GM19397 (cell line): ENCODE measurements at regions not wholly inside any gene's neighbourhood (a gene's known extent, or its start where the extent isn't known, plus 50 kb on each side); places are given as distances from the start of the nearest gene placed in this dataset.
"Not testable (repeated sequence)": the region's sequence is repeated elsewhere in the genome, so short reads cannot be mapped to it uniquely, and the experiment has no call there.

Experiments
- ATAC-seq: cut with Tn5 transposase; IDR thresholded peaks from one replicate; pipeline ENCODE4 v1.9.1; 2021; ENCODE audit warnings: mild to moderate bottlenecking, moderate library complexity; ENCODE audit not compliant: unreplicated experiment

DNA sequence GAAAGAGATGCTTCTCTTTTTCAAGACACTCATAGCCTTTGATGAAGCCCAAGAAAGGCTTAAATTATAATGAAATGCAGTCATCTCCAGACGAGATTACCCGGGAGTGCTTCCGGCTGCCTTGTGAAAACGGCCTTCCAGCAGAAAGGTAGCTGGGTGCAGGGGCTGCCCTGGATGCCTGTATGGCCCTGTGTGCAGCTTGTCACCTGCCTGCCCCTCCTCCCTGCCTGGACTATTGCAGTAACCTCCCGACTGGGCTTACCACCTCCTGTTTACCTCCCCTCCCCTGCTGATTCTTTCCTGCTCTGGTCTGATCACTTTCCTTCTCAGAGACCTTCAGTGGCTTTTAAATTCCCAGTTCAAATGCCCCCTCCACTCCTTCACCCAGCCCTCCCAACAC lies 126.4 kb upstream of the SYT13 start:
- ATAC-seq: no peak

DNA sequence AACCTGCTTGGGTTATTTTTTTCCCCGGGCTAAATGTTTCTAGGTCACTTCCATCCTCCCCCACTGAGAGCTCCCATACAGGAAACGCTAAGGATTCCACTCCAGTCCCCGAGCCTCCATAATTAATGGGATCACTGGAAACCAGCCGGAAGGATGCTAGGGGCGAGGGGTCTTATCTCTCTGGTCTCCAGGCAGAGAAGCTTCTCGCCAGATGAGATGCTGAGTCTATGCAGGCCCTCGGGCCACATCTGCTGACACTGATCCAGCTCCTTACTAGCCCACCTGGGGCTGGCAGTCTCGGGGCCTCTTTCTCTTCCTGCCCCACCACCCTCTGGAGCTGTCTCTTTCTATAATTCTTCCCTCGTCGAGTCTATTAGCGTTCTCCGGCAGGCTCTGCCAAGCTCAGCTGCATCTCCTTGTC lies 125.9 kb upstream of the SYT13 start:
- no peak for ATAC-seq

DNA sequence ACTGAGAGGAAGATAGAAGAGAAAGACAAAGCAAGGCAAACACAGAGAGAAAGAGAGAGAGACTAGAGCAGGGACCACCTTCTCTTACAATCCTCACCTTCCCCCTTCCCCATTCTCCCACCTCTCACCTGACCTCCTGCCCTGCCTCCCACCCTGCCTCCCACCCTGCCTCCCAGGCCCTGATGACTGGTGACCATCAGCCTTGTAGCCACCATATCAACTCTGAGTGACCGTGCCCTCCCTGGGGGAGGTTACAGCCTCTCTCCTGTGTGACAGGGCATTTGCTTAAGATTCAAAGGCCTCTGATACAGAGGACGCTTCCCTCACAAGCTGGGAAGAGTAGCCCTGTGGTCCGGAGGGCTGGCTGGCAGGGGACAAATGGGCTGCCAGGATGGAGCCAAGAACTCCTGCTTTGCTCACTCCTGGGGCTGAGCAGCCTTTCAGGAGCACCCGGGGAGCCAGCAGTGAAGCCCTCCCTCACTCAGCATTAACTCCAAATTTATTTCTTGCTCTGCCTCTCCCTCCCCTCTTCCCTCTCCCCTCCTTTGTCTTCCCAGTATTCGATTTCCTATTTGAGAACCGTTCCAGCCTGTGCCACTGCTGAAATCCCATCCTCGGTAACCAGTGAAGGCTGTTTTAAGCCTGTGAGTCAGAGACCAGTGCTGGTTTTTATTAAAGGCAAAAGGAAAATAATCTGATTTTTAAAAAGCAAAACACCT lies 125.2 kb upstream of the SYT13 start:
- no peak for ATAC-seq

DNA sequence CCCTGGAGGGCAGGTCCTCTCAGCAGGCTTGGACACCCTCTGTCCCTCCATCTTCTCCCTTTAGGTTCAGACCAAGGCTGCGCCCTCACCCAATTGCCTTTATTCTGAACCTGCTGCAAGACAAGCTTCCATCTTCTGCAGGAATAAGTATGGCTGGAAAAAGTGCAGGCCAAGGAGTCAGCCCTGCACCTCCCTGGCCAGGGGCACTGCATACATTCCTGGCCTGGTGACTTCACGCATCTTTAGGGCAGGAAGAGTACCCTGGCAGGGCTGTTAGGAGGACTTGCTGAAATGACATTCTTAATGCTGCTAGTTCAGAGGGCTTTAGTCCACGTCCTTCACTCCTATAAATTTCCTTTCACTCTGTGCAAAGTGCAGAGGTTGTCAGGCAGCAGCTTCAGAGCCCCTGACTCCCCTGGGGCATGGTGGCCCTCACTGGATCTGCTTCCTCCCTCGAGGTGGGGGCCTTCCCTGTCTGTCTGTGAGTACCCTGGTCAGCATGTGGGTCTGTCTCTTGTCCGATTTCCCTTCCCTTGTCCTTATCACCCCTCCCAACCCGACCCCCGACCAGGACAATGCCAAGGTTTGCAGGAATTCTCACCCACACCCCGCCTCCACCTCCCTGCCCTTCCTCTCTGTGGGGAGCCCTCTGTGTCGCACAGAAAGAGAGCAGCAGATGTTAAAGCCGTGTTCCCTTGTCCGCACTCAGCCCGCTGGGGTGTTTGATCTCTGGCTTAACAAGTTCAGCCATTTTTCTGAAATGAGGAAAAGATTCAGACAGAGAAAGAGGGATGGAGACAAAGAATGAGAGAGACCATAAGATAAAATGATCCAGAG lies 124.5 kb upstream of the SYT13 start:
- ATAC-seq: no peak

DNA sequence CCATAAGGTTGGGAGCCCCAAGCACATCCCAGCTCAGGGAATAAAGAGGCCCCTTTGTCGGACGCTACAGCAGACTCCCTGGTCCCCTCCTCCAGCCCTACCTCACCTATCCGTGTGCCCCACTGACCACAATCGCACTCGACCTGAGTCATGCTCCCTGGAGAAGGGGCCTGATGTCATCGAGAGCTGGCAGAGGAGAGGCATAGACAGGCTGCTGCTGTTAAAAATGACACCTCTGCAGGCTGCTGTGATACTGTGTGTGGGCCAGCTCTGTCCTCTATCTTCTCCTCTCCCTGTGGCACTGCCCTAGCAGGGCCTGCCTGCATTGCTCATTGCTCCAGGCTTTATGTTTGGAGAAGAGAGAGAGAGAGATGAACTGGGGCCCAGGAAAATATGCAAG lies 123.4 kb upstream of the SYT13 start:
- ATAC-seq: no peak

DNA sequence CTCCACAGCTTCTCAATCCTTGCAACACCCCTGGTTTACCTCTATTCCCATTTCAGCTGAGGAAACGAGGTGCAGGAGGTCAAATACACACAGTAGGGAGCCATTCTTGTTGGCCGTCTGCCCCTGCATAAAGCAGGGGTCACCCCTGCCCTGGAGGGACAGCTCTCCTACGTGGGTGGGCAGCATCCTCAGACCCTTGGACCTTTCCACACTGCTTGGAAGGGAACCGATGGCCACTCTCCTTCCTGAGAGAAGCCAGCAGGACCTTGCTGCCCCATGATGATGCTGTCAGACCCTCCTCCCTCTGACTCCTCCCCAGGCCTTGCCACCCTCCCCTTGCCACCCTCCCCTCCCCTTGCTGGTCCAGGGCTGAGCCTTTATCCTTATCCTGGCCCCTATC lies 121.1 kb upstream of the SYT13 start:
- no peak for ATAC-seq

DNA sequence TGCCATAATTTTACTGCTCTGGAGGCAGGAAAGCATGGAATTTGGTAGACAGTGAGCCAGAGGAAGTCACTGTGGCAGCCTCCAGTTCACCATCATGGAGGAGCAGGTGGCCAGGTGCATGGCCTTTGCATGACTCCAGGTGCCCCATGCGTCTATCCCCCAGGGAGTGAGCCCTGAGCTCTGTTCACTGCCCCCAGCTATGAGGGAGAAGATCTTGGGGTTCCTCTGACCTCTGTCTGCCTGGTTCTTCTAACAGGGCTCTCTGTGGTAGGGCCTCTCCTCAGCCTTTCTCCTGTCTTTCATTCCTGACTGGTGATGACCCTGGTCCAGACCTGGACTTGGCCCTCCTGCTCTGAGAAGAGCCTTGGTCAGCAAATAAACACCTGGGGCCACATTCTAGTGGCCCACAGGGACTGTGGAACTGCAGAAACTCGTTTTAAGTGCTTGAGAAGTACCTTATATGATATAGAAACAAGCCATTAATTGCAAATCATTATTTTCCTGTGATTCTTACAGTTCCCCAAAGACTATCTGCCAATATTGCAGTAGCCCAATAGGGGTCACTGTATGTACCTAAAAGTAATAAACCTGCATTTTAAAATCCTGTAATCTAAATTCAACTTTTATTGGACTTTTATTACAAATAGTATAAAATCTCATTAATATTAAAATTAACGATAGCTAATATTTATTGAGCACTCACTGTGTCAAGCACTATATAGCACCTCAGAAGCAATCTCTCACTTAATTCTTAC lies 120.0 kb upstream of the SYT13 start:
- ATAC-seq: no peak

DNA sequence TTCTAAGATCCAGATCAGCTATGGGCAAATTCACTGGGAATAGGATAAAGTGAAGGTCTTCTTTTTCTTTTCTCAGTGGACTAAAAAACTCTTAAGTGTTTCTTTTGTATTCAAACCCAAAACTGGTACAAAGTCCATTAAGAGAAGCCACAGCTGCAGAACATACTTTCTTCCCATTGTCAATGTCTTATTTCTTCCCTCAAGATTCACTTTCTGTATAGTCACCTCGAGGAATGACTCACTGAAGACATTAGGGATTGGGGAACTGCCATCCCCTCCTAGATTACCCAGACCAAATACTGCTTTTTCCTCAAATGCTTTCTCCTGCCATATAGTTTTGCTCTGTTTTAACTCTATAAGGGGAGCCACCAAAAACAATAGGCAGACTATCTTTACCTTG lies 117.4 kb upstream of the SYT13 start:
- ATAC-seq: not testable (repeated sequence)

DNA sequence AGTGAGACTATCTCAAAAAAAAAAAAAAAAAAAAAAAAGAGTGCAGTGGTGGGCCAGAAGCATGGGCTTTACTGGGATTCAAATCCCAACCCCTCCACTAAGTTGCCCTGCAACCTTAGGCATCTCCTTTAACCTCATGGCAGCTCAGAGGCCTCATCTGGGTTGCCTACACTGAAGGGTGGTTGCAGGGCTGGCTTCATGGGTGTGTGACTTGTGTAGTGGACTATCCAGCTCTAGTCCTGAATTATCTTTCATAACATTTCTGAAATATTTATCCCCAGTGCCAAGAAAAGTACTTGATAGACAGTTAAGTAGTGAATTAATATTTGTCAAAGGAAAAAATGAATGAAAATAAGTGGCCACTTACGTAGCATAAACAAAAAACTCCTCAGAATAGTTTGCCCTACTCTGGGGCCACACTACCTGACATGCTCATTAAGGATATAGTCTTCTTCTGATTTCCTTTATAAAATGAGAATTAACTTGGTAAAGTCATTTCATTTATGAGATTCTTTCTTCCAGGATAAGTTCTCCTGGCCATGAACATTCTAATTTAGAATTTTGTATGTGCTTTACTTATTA lies 116.0 kb upstream of the SYT13 start:
- no peak for ATAC-seq

DNA sequence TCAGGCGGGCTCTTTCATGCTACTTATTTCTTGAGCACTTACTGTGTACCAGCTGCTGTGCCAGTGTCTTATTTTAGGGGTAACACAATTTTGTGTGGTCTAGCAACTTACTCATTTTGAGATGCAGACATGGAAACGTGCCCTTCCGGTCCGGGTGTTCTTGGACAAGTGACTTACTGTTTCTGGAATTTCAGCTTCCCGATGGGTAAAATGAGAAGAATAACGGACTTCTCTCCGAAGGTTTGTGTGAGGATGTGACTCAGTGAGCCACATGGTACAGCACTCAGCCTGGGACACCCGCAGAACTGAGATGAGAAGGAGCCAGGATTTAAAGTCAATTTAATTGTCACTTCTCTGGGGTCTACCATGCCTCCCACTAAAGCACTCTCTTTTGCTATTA lies 114.5 kb upstream of the SYT13 start:
- ATAC-seq: no peak

DNA sequence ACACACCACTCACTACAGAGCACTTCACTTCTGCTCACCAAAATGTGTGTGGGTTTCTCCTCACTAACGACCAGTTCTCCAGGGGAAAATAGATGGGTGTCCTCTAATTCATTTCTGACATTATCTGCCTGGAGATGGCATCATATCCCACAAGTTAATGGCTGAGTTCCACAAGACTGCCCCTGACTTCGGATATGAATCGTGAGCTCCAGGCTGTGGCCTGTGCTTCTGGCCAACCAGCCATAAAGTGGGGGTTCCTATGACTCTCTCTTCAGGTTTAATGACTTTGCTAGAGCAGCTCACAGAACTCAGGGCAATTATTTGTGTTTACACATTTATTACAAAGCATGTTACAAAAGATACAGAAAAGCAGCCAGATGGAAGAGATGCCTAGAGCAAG lies 113.0 kb upstream of the SYT13 start:
- ATAC-seq: no peak

DNA sequence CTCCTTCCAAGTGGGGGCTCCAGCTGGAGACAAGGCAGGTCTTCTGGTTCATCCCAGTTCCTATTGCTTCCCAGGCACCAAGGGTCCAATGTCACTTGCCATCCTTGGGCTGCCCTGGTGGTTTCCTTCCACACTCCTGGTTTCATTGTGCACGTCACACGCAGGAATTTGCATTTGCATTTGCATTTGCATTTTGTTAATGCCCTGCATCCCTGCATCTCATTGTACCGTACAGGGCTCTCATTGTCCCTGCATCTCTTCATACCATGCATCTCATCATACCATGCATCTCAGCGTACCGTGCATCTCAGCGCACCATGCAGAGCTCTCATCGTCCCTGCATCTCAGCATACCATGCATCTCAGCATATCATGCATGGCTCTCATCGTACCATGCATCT lies 112.2 kb upstream of the SYT13 start:
- ATAC-seq: no peak

DNA sequence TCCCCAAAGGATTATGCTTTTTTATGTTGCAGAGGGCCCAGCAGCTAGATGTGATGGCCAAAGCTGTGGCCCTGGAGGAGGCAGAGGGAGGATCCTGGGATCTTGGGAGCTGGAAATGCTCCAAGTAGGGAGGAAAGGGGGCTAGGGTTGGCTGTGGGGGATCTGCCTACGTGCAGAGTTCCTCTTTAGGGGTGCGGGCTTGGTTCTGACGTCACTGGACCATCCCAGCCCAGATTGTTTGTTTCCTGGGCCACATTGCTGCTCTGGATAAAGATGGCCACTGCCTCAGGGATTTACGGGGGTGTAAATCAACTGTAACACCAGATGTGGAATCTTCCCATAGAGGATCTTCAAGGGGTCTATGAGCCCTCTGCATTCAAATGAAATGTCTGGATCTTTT lies 110.3 kb upstream of the SYT13 start:
- no peak for ATAC-seq

DNA sequence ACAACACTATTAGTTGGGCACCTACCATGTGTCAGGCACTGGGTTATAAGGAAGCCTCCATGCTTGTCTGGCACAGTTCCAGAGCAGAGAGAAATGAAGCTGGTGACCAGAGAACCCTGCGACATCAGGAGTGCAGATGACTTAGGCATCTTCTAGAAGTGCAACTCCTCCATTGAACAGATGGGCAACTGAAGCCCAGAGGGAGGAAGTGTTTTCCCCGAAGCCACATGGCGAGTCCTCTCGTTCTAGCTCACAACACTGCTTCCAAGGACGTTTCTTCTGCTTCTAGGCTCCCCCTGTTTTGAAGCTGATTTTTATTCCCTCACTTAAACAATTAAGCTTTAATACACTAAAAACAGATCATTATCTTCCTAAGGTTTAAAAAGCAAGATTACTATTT lies 109.8 kb upstream of the SYT13 start:
- no peak for ATAC-seq

DNA sequence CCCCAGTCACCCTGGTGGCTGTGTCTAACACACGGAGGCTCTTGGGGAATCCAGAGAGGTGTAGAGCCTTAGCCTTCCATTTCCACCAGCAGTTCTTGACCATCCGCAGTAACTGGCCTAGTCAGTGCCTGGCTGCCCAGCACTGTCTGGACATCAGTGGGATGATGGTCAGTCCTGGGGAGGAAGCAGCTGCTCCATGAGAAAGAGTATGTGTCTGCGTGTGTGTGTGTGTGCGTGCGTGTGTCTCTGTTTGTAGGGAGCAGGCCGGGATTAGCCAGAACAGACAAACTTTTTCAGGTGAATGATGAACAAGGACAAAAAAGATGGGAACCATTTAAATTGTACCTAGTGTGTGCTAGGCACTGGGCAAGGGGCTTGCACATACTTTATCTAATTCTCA lies 109.3 kb upstream of the SYT13 start:
- no peak for ATAC-seq

DNA sequence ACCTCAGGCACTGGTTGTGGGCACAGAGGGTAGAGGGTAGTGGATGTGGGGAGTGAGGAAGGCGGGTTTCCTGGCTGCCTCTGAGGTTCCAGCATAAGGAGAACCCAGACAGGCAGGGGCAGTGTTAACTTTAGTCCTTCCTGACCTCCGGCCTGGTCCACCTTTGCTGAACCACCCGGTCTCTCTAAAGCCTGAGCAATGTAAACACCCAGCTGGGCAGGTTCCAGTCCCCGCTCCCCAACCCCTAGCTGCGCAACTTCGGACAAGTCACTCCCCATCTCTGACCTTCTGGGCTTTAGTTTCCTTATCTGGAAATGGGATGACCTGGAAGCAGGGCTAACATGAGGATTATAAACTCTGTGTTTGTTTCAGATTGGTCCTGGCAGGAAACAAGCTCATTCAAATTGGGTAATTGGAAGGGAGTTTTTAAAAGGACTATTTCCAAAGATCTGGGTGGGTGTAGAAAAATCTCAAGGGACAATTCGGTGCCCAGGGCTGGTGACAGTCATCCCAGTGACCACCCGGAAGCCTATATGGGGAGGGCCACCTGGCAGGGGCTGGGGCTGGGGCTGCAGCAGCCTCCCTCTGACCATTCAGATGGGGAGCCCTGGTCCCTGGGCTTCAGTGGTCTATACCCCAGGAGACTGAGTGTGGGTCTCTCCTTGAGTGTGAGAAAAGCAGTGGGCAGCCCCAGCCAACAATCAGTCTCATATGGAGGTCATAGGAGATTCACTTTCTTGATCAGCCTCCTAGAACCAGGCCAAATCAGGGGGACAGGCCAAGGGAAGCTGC lies 108.3 kb upstream of the SYT13 start:
- ATAC-seq: no peak

DNA sequence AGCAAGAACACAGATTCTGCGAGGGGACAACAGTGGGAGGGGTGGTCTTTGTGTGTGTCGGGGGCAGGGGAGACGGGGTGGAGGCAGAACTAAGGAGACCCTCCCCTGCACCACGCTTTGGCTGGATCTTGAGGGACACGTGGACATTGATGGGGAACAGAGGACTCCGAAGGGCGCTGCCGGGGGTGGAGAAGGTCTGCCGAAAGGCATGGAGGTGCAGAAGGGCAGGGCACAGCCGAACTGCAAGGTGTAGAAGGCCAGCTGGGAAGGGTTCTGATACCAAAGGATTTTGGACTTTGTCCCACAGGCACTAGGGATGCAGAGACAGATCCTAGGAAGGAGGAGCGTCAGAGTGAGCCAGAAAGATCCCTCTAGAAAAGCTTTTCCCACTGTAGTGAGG lies 107.7 kb upstream of the SYT13 start:
- no peak for ATAC-seq

DNA sequence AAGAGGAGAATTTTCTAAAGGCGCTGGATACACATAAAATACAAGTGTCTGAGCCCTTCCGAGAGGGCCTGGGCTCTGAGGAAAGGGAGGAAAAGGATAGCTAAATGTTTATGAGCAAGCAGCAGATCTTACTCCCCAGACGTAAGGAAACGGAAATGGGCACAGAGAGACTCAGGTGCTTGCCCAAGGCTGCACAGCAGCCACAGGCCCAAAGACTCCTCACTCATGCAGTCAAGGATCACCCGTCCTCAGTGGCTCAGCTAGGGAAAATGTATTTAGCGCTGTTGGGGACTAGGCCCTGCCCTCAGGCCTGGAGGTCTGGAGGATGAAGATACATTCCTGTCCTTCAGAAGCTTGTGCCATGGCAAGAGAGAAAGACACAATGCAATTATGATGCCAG lies 107.2 kb upstream of the SYT13 start:
- no peak for ATAC-seq

DNA sequence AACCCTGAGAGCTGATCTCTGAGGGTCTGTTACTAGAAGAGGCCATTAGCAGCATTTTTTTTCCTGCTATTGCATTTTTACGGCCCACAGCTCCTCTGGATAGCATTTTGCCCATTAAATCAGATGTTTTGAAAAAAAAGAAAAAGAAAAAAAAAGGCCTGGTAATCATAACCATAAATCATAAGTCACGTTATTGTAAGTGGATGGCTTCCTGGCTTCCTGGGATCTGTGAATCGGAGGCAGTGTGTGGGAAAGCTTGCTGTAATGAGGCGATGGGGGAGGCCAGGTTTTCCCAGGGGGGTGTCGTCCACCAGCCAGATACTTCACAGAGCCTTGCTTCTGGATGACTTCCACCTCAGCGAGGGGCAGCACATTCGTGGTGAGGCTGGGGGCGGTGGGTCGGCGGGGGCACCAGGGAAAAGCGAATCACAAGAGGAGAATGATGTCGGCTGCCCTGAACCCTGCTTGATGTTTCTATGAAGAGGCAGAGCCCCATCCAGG lies 106.5 kb upstream of the SYT13 start:
- ATAC-seq: no peak

DNA sequence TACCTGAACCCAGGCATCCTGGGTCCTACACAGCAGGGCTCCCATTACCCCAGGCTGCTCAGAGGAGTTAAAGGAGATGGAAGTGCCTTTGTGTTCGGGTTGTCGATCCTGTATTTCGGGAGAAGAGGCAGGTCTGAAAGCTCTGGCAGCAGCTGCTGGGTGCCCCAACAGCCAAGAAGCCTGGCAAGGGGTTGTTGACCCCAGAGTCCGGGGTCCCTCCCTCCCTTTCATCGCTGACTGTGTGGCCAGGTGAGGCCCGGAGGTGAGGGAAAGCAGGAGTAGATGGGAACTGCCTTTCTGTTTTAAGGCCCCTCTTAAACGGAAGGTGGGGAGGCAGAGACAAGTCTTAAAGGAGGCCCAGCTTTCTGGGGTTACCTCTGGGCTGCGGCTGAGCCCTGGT lies 106.0 kb upstream of the SYT13 start:
- ATAC-seq: no peak
